Heart left ventricle (tissue), 16 donors: ENCODE measurements at regions not wholly inside any gene's neighbourhood (a gene's known extent, or its start where the extent isn't known, plus 50 kb on each side); places are given as distances from the start of the nearest gene placed in this dataset.

Experiments
- ATAC-seq, 4 donors: fragments of 200-7000 bp; cut with Tn5 transposase; one replicate each; pipeline ENCODE4 v1.9.1; 2020 to 2022; ENCODE audit warnings: moderate library complexity in 4 of 4, mild to moderate bottlenecking in 3 of 4, moderate number of reproducible peaks in 1 of 4
- DNase-seq, 5 donors: peaks; one replicate each; pipeline ENCODE4 v3.0.0-alpha.2; 2020
- H3K27ac ChIP-seq, 12 donors: fragments of 200-600 bp; sonication (generic) in 4 of 12; one replicate each; pipeline versions ENCODE4 v1.5.0 to v1.8.0; 2016 to 2022; ENCODE audit warnings: mild to moderate bottlenecking in 2 of 12
- H3K27me3 ChIP-seq, 9 donors: fragments of 200-600 bp; sonication (generic) in 2 of 9; one replicate each; pipeline versions ENCODE4 v1.5.1 to v1.8.0; 2016 to 2022; ENCODE audit warnings: mild to moderate bottlenecking in 3 of 9
- H3K36me3 ChIP-seq, 9 donors: fragments of 200-600 bp; sonication (generic) in 2 of 9; one replicate each; pipeline versions ENCODE4 v1.5.0 to v1.8.0; 2018 to 2022; ENCODE audit warnings: mild to moderate bottlenecking in 2 of 9
- H3K4me1 ChIP-seq, 12 donors: fragments of 200-600 bp; sonication (generic) in 4 of 12; one replicate each; pipeline versions ENCODE4 v1.5.0 to v1.8.0; 2016 to 2022; ENCODE audit warnings: mild to moderate bottlenecking in 3 of 12
- H3K4me3 ChIP-seq, 12 donors: fragments of 200-600 bp; sonication (generic) in 4 of 12; one replicate each; pipeline versions ENCODE4 v1.5.0 to v1.8.0; 2017 to 2022; ENCODE audit warnings: mild to moderate bottlenecking in 9 of 12, moderate library complexity in 4 of 12
- H3K9me3 ChIP-seq, 12 donors: fragments of 200-600 bp; sonication (generic) in 4 of 12; one replicate each; pipeline versions ENCODE4 v1.5.0 to v1.8.0; 2016 to 2022; ENCODE audit warnings: mild to moderate bottlenecking in 1 of 12
- POLR2A ChIP-seq, 2 donors: fragments of 450-650 bp; IDR thresholded peaks; one replicate each; pipeline ENCODE4 v1.6.1; 2017; ENCODE audit warnings: antibody characterized with exemption in 2 of 2, mild to moderate bottlenecking in 2 of 2, moderate library complexity in 2 of 2
- WGBS, 4 donors: extraction: QIAGEN DNeasy Blood & Tissue Kit in 2 of 4; methylation state at CpG; one replicate each; pipeline versions ENCODE4 v1.1.5 to v1.1.7; 2013 to 2018; 5-methylcytosine and 5-hydroxymethylcytosine counted together
- intact Hi-C, 10 donors: fragments of 100-400 bp; cut with DNase I; formaldehyde crosslinking; loops; one replicate each; pipeline versions ENCODE4 v1.11.1 to v1.14.2; 2022
- TF ChIP-seq, protein P1 (sequence below), 12 donors: fragments of 200-600 bp; sonication (generic) in 4 of 12; IDR thresholded peaks; one replicate each; pipeline versions ENCODE4 v1.5.0 to v1.8.0; 2018 to 2022; ENCODE audit warnings: antibody characterized with exemption in 12 of 12, mild to moderate bottlenecking in 5 of 12
- donor health status: ischemic (EF 13 %, LVEDD 7.1; RV severe dilation, severe dysfunction).
- donor health status: healthy with polysubstance abuse.
- donor health status: DM: no; HTN: yes; CAD: no.
- donor health status: DM: no; HTN: no; CAD: no.
- donor health status: ischemic (EF 25% LVEDD 6.9; RV normal size, moderate dysfunction).
- donor health status: ischemic (EF 25% LVEDD 5.7; RV mildly dilated, moderate dysfunction).
- donor health status: healthy.
- donor health status: DM: yes; HTN: yes; CAD: no.
- donor health status: ischemic (EF 35%, LVEDD 5.7; RV mildly dilated, moderate dysfunction).
- donor health status: nonischemic (EF 11% LVEDD 7.7; RV severe dilation, severe dysfunction).
- donor health status: DM: yes; HTN: yes; CAD: no.
- donor health status: PGD.
- donor health status: ischemic (EF 29% LVEDD 5.4; RV normal size, mild dysfunction).
- donor health status: nonischemic (EF 23%, LVEDD 6.1; RV moderate dilation, normal function).

- intact Hi-C loops, result no loop called here
- Histone ChIP-seq H3K27me3 (no peaks in the 10 kb centered on the region), H3K36me3 (no peaks in the 10 kb centered on the region), H3K9me3 (no peaks in the 10 kb centered on the region), H3K4me1 (peaks cover 0 to 5% (median 0%) of the 10 kb centered on the region in 12 donors), H3K4me3 (no peak overlapping the region), H3K27ac (no peak overlapping the region)
- TF ChIP-seq, protein P1, sequence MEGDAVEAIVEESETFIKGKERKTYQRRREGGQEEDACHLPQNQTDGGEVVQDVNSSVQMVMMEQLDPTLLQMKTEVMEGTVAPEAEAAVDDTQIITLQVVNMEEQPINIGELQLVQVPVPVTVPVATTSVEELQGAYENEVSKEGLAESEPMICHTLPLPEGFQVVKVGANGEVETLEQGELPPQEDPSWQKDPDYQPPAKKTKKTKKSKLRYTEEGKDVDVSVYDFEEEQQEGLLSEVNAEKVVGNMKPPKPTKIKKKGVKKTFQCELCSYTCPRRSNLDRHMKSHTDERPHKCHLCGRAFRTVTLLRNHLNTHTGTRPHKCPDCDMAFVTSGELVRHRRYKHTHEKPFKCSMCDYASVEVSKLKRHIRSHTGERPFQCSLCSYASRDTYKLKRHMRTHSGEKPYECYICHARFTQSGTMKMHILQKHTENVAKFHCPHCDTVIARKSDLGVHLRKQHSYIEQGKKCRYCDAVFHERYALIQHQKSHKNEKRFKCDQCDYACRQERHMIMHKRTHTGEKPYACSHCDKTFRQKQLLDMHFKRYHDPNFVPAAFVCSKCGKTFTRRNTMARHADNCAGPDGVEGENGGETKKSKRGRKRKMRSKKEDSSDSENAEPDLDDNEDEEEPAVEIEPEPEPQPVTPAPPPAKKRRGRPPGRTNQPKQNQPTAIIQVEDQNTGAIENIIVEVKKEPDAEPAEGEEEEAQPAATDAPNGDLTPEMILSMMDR (IDR thresholded peaks at IDR 0.05), result peak in 1 of 12 donors; percentile 15
- no peak for TF ChIP-seq POLR2A (IDR thresholded peaks at IDR 0.05)
- DNase-seq (no peak), ATAC-seq (no peak)
- 78 to 88% (median 82%) methylated on average over 3 of the region's 3 CpGs for WGBS, 4 donors
These were observed 616.1 kb upstream of the CPEB2 start for GRCh38 chr4:14386196-14386595.

GRCh38 chr4:14387647-14388046 lies 614.6 kb upstream of the CPEB2 start:
- DNase-seq, result no peak
- H3K36me3 ChIP-seq, result no peaks in the 10 kb centered on the region
- TF ChIP-seq, protein P1 (IDR thresholded peaks at IDR 0.05), result no peak
- TF ChIP-seq POLR2A (IDR thresholded peaks at IDR 0.05), result no peak
- H3K4me3 ChIP-seq, result no peak overlapping the region
- no peak overlapping the region for H3K27ac ChIP-seq
- H3K27me3 ChIP-seq, result no peaks in the 10 kb centered on the region
- H3K4me1 ChIP-seq, result peaks cover 0 to 5% (median 0%) of the 10 kb centered on the region in 12 donors
- intact Hi-C loops, result no loop called here
- ATAC-seq, result no peak
- 14 to 29% (median 16%) methylated on average over 2 of the region's 2 CpGs for WGBS, 4 donors
- no peaks in the 10 kb centered on the region for H3K9me3 ChIP-seq

GRCh38 chr4:14392378-14392777 lies 609.9 kb upstream of the CPEB2 start:
- DNase-seq (no peak), ATAC-seq (no peak)
- Histone ChIP-seq H3K36me3 (no peaks in the 10 kb centered on the region), H3K27me3 (no peaks in the 10 kb centered on the region), H3K4me3 (no peak overlapping the region), H3K9me3 (no peaks in the 10 kb centered on the region), H3K4me1 (no peaks in the 10 kb centered on the region), H3K27ac (no peak overlapping the region)
- WGBS, 4 donors, result 58 to 70% (median 64%) methylated on average over 4 of the region's 4 CpGs
- TF ChIP-seq, protein P1 (IDR thresholded peaks at IDR 0.05), result no peak
- no peak for TF ChIP-seq POLR2A (IDR thresholded peaks at IDR 0.05)
- intact Hi-C loops, result no loop called here

DNA sequence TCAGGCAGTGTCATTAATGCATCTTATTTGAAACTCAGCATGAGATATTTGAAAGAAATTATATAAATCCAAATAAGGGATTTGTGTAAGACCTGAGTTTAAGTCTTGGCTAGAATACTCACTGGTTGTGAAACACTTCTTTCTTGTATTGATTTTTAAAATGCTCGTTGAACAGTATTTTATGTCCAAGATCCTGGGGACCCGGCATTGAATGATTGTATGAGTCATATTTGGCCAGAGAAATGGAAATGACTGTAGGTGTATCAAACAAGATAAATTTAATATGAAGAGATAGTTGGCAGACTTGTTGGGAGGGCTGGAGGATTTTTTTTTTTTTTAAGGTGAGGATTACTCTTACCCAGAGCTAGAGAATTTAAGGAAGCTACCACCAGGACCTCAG lies 606.1 kb upstream of the CPEB2 start:
- intact Hi-C loops, result no loop called here
- DNase-seq, result no peak
- no peak for TF ChIP-seq POLR2A (IDR thresholded peaks at IDR 0.05)
- TF ChIP-seq, protein P1 (IDR thresholded peaks at IDR 0.05), result no peak
- Histone ChIP-seq H3K9me3 (no peaks in the 10 kb centered on the region), H3K4me3 (no peak overlapping the region), H3K36me3 (no peaks in the 10 kb centered on the region), H3K4me1 (no peaks in the 10 kb centered on the region), H3K27ac (no peak overlapping the region), H3K27me3 (no peaks in the 10 kb centered on the region)
- WGBS, 4 donors, result 60 to 82% (median 74%) methylated on average over 2 of the region's 2 CpGs
- no peak for ATAC-seq
